SK-N-SH treated with all-trans-retinoic acid at 6 μM for 48 hours (cell line): ENCODE measurements at regions not wholly inside any gene's neighbourhood (a gene's known extent, or its start where the extent isn't known, plus 50 kb on each side); places are given as distances from the start of the nearest gene placed in this dataset.

Experiments used
- ATAC-seq: fragments of 200-7000 bp; cut with Tn5 transposase; 3 replicates; pipeline ENCODE4 v1.9.1; 2020; ENCODE audit warnings: mild to moderate bottlenecking, moderate library complexity
- ARNTL ChIP-seq: fragments of 450-650 bp; formaldehyde crosslinking; IDR thresholded peaks from 2 replicates; pipeline ENCODE4 v1.5.0; 2020; ENCODE audit warnings: low read depth, mild to moderate bottlenecking, moderate library complexity, borderline replicate concordance
- BACH2 ChIP-seq: fragments of 250-450 bp; sonication (Bioruptor Pico); IDR thresholded peaks from 2 replicates; pipeline ENCODE4 v1.9.0; 2021; ENCODE audit warnings: mild to moderate bottlenecking, borderline replicate concordance
- CSDC2 ChIP-seq: fragments of 250-450 bp; sonication (Bioruptor Pico); IDR thresholded peaks from 2 replicates; pipeline ENCODE4 v1.5.0; 2020; ENCODE audit warnings: mild to moderate bottlenecking, moderate library complexity
- CSRNP3 ChIP-seq: fragments of 250-450 bp; sonication (Bioruptor Pico); IDR thresholded peaks from 2 replicates; pipeline ENCODE4 v1.5.1; 2021; ENCODE audit warnings: mild to moderate bottlenecking, moderate library complexity
- ESRRG ChIP-seq: fragments of 250-450 bp; sonication (Bioruptor Pico); IDR thresholded peaks from 2 replicates; pipeline ENCODE4 v1.6.1; 2021; ENCODE audit warnings: mild to moderate bottlenecking
- GLIS3 ChIP-seq: fragments of 250-450 bp; sonication (Bioruptor Pico); IDR thresholded peaks from 2 replicates; pipeline ENCODE4 v1.5.0; 2020; ENCODE audit warnings: mild to moderate bottlenecking, moderate library complexity
- ISL1 ChIP-seq: fragments of 250-450 bp; sonication (Bioruptor Pico); IDR thresholded peaks from 2 replicates; pipeline ENCODE4 v2.1.2; 2022; ENCODE audit warnings: mild to moderate bottlenecking, moderate library complexity
- OSR1 ChIP-seq: fragments of 250-450 bp; sonication (Bioruptor Pico); IDR thresholded peaks from 2 replicates; pipeline ENCODE4 v1.8.0; 2022; ENCODE audit warnings: moderate library complexity, mild to moderate bottlenecking, inconsistent platforms
- PPARA ChIP-seq: fragments of 250-450 bp; sonication (Bioruptor Pico); IDR thresholded peaks from 2 replicates; pipeline ENCODE4 v1.5.0; 2020; ENCODE audit warnings: mild to moderate bottlenecking, borderline replicate concordance
- RARB ChIP-seq: fragments of 250-450 bp; sonication (Bioruptor Pico); IDR thresholded peaks from 2 replicates; pipeline ENCODE4 v1.8.0; 2021; ENCODE audit warnings: mild to moderate bottlenecking, moderate library complexity
- SNAI2 ChIP-seq: fragments of 250-450 bp; sonication (Bioruptor Pico); IDR thresholded peaks from 2 replicates; pipeline ENCODE4 v1.5.0; 2020; ENCODE audit warnings: mild to moderate bottlenecking, moderate library complexity
- ZC3H10 ChIP-seq: fragments of 250-450 bp; sonication (Bioruptor Pico); IDR thresholded peaks from 2 replicates; pipeline ENCODE4 v1.5.1; 2021; ENCODE audit warnings: mild to moderate bottlenecking, moderate library complexity
- ZFP3 ChIP-seq: fragments of 250-450 bp; sonication (Bioruptor Pico); IDR thresholded peaks from 2 replicates; pipeline ENCODE4 v1.5.0; 2020; ENCODE audit warnings: mild to moderate bottlenecking, moderate library complexity
- ZFP30 ChIP-seq: fragments of 450-650 bp; formaldehyde crosslinking; IDR thresholded peaks from 2 replicates; pipeline ENCODE4 v1.5.0; 2022; ENCODE audit warnings: mild to moderate bottlenecking, moderate library complexity
- ZNF565 ChIP-seq: fragments of 450-650 bp; formaldehyde crosslinking; conservative IDR thresholded peaks from 2 replicates; pipeline ENCODE4 v1.5.0; 2020; ENCODE audit warnings: low read depth, mild to moderate bottlenecking, moderate library complexity
- ZNF70 ChIP-seq: fragments of 450-650 bp; formaldehyde crosslinking; IDR thresholded peaks from 2 replicates; pipeline ENCODE4 v1.5.0; 2020; ENCODE audit warnings: mild to moderate bottlenecking, moderate library complexity
- ZNF8 ChIP-seq: fragments of 450-650 bp; formaldehyde crosslinking; IDR thresholded peaks from 2 replicates; pipeline ENCODE4 v1.5.0; 2020; ENCODE audit warnings: mild to moderate bottlenecking, moderate library complexity
- TF ChIP-seq, protein P1 (sequence below): fragments of 250-450 bp; sonication (Bioruptor Pico); IDR thresholded peaks from 2 replicates; pipeline ENCODE4 v1.5.1; 2020; ENCODE audit warnings: low read depth, mild to moderate bottlenecking, moderate library complexity
- TF ChIP-seq, protein P2 (sequence below): fragments of 250-450 bp; sonication (Bioruptor Pico); IDR thresholded peaks from 2 replicates; pipeline ENCODE4 v1.5.0; 2020; ENCODE audit warnings: mild to moderate bottlenecking, moderate library complexity
- TF ChIP-seq, protein P3 (sequence below): fragments of 250-450 bp; sonication (Bioruptor Pico); IDR thresholded peaks from 2 replicates; pipeline ENCODE4 v1.8.0; 2021; ENCODE audit warnings: low read depth, mild to moderate bottlenecking, moderate library complexity, borderline replicate concordance
- TF ChIP-seq, protein P4 (sequence below): fragments of 250-450 bp; sonication (Bioruptor Pico); IDR thresholded peaks from 2 replicates; pipeline ENCODE4 v1.8.0; 2020; ENCODE audit warnings: mild to moderate bottlenecking, moderate library complexity, borderline replicate concordance

- ATAC-seq, result 0 out of 3 replicates have a peak, but pooled peaks have one; percentile 25
- TF ChIP-seq ZC3H10 (CRISPR knock-in tag) (no peak), ARNTL (CRISPR knock-in tag) (no peak), ZNF8 (CRISPR knock-in tag) (no peak), ESRRG (CRISPR knock-in tag) (no peak), ZNF70 (CRISPR knock-in tag) (no peak), CSRNP3 (CRISPR knock-in tag) (no peak), BACH2 (CRISPR knock-in tag) (no peak), ZNF565 (CRISPR knock-in tag) (no peak), OSR1 (CRISPR knock-in tag) (no peak), CSDC2 (CRISPR knock-in tag) (no peak), RARB (no peak), SNAI2 (CRISPR knock-in tag) (no peak), GLIS3 (CRISPR knock-in tag) (no peak), ZFP3 (no peak)
- TF ChIP-seq, protein P1, sequence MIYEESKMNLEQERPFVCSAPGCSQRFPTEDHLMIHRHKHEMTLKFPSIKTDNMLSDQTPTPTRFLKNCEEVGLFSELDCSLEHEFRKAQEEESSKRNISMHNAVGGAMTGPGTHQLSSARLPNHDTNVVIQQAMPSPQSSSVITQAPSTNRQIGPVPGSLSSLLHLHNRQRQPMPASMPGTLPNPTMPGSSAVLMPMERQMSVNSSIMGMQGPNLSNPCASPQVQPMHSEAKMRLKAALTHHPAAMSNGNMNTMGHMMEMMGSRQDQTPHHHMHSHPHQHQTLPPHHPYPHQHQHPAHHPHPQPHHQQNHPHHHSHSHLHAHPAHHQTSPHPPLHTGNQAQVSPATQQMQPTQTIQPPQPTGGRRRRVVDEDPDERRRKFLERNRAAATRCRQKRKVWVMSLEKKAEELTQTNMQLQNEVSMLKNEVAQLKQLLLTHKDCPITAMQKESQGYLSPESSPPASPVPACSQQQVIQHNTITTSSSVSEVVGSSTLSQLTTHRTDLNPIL (CRISPR knock-in tag), result no peak
- TF ChIP-seq, protein P2, sequence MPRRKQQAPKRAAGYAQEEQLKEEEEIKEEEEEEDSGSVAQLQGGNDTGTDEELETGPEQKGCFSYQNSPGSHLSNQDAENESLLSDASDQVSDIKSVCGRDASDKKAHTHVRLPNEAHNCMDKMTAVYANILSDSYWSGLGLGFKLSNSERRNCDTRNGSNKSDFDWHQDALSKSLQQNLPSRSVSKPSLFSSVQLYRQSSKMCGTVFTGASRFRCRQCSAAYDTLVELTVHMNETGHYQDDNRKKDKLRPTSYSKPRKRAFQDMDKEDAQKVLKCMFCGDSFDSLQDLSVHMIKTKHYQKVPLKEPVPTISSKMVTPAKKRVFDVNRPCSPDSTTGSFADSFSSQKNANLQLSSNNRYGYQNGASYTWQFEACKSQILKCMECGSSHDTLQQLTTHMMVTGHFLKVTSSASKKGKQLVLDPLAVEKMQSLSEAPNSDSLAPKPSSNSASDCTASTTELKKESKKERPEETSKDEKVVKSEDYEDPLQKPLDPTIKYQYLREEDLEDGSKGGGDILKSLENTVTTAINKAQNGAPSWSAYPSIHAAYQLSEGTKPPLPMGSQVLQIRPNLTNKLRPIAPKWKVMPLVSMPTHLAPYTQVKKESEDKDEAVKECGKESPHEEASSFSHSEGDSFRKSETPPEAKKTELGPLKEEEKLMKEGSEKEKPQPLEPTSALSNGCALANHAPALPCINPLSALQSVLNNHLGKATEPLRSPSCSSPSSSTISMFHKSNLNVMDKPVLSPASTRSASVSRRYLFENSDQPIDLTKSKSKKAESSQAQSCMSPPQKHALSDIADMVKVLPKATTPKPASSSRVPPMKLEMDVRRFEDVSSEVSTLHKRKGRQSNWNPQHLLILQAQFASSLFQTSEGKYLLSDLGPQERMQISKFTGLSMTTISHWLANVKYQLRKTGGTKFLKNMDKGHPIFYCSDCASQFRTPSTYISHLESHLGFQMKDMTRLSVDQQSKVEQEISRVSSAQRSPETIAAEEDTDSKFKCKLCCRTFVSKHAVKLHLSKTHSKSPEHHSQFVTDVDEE (CRISPR knock-in tag), result no peak
- TF ChIP-seq, protein P3, sequence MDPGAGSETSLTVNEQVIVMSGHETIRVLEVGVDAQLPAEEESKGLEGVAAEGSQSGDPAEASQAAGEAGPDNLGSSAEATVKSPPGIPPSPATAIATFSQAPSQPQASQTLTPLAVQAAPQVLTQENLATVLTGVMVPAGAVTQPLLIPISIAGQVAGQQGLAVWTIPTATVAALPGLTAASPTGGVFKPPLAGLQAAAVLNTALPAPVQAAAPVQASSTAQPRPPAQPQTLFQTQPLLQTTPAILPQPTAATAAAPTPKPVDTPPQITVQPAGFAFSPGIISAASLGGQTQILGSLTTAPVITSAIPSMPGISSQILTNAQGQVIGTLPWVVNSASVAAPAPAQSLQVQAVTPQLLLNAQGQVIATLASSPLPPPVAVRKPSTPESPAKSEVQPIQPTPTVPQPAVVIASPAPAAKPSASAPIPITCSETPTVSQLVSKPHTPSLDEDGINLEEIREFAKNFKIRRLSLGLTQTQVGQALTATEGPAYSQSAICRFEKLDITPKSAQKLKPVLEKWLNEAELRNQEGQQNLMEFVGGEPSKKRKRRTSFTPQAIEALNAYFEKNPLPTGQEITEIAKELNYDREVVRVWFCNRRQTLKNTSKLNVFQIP, result no peak
These were observed 145.1 kb downstream of the CDC42EP3 start for GRCh38 chr2:37526323-37526722.

- ATAC-seq, result no peak
- no peak for TF ChIP-seq CSDC2 (CRISPR knock-in tag)
- TF ChIP-seq OSR1 (CRISPR knock-in tag), result no peak
- no peak for TF ChIP-seq ZNF70 (CRISPR knock-in tag)
- TF ChIP-seq BACH2 (CRISPR knock-in tag), result no peak
- TF ChIP-seq CSRNP3 (CRISPR knock-in tag), result no peak
- TF ChIP-seq, protein P1 (CRISPR knock-in tag), result no peak
- TF ChIP-seq ZFP30, result no peak
- TF ChIP-seq, protein P4, sequence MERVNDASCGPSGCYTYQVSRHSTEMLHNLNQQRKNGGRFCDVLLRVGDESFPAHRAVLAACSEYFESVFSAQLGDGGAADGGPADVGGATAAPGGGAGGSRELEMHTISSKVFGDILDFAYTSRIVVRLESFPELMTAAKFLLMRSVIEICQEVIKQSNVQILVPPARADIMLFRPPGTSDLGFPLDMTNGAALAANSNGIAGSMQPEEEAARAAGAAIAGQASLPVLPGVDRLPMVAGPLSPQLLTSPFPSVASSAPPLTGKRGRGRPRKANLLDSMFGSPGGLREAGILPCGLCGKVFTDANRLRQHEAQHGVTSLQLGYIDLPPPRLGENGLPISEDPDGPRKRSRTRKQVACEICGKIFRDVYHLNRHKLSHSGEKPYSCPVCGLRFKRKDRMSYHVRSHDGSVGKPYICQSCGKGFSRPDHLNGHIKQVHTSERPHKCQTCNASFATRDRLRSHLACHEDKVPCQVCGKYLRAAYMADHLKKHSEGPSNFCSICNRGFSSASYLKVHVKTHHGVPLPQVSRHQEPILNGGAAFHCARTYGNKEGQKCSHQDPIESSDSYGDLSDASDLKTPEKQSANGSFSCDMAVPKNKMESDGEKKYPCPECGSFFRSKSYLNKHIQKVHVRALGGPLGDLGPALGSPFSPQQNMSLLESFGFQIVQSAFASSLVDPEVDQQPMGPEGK (CRISPR knock-in tag), result no peak
- TF ChIP-seq, protein P2 (CRISPR knock-in tag), result no peak
- no peak for TF ChIP-seq ESRRG (CRISPR knock-in tag)
- no peak for TF ChIP-seq ISL1 (CRISPR knock-in tag)
- TF ChIP-seq ZC3H10 (CRISPR knock-in tag), result no peak
- TF ChIP-seq, protein P3, result no peak
- TF ChIP-seq PPARA, result no peak
- TF ChIP-seq, all 23 proteins: peak for 0
These were observed 144.6 kb downstream of the CDC42EP3 start for GRCh38 chr2:37526856-37527255.
